ENCODE measurements at regions not wholly inside any gene's neighbourhood (a gene's known extent, or its start where the extent isn't known, plus 50 kb on each side); places are given as distances from the start of the nearest gene placed in this dataset.
A peak's percentile ranks its signal among the peaks of the same experiment; 100 is the strongest.

GRCh38 chr3:107283948-107284347 is 93.3 kb upstream of the CCDC54 start:
- DNase-seq, result no peak

DNA sequence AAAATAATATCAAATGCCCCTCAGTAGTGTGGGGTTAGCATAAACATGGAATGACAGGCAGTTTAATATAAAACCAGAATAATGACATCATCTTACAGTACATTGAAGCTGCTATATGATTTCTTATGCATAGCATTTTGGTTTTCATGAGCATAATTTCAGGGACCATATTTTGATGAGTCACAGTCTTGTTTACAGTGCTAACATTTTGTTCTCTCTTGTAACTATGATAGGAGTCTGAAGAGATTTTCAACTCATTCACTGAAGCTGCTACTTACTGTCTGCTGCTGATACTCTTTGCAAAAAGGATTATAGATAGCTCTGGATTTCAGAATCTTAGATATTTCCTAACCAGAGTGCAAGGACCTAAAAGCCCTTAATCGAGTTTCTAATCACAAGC is 92.6 kb upstream of the CCDC54 start:
- peak; percentile 30 for DNase-seq

GRCh38 chr3:107285197-107285596 is 92.0 kb upstream of the CCDC54 start:
- peak; percentile 33 for DNase-seq

- DNase-seq, result no peak
These were observed 87.9 kb upstream of the CCDC54 start for GRCh38 chr3:107289354-107289753.

DNA sequence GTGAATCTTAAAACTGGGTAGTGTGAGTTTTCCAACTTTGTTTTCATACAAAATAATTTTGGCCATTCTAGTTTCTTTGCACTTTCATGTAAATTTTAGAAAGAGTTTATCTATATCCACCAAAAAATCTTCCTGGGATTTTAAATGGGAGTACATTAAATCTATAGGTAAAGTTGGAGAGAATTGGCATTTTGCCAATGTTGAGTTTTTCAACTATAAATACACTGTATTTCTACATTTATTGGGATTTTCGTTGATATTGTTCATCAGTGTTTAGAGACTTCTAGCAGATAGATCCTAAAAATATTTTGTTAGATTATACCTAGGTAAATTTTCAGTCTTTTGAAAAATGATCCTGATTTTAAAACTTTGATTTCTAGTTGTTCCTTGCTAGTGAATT is 83.1 kb upstream of the CCDC54 start:
- DNase-seq, result no peak

DNA sequence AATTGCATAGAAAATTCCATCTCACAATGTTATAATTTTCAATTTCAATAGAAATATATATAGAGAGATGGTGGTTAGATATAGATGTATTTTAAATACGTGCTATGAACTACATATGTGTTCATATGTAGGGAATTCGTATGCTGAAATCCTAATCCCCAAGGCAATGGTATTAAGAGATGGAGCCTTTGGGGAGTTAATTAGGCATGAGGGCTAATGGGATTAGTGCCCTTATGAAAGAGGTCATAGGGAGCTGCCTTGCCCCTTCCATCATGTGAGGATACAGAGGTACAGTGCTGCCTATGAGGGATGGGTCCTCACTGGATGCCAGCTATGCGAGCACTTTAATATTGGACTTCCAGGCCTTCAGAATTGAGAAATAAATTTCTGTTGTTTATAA is 79.6 kb upstream of the CCDC54 start:
- no peak for DNase-seq

- DNase-seq, result no peak
These were observed 70.0 kb upstream of the CCDC54 start for GRCh38 chr3:107307205-107307604.

DNA sequence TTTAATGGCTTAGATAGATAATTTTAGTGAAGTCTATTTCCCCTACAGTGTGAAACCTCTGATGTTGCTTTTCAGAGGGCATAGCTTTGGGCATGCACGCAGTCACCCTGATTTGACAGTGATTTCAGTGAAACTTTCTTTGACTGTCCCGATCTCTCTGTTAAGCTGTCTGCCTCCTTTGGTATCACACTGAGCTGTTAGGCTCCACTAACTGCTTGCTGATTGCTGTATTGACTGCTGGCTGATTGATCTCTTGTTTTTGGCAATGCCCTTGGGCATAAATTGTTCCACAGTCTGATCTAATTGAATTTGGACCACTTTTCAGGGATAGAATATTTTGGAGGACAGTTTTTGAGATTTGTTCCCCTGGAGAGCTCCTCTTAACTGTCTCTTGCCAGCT is 68.5 kb upstream of the CCDC54 start:
- no peak for DNase-seq

DNA sequence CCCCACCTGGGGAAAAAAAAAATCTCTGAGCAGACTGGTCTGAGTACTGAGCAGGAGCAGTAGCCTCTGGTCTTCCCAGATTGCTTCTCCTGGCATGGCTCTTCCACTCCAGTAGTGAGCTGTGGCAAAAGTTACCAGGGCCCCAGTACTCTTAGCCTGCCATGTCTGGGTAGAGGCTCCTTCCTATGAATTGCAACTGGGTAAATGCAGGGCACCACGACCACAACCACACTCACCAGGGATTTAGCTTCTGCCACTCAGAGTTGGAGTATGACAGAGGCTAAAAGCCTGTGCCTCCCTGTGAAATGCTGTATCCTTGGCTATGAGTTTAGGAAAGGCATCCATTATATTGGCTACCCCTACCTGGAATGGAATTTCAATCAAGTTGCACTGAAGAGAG is 67.9 kb upstream of the CCDC54 start:
- DNase-seq, result no peak

- no peak for DNase-seq
These were observed 63.5 kb upstream of the CCDC54 start for GRCh38 chr3:107313711-107314110.

GRCh38 chr3:107315141-107315540 is 62.1 kb upstream of the CCDC54 start:
- peak; percentile 56 for DNase-seq

DNA sequence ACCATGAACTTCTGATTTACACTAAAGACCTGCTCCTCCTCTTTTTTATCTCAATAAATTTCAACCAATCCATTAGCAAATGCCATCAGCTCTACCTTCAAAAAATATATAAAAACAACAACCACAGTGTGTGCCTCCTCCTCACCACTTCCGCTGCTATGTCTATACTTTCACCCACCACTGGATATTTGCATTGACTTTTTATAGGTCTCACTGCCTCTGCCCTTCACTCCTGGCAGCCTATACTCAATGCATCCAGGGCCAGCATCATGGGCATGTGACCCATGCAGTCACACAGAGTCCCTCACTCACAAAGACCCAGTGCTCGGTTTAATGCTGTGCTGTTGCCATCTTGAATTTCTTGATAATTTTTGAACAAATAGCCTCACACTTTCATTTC is 53.5 kb upstream of the CCDC54 start:
- DNase-seq, result no peak

DNA sequence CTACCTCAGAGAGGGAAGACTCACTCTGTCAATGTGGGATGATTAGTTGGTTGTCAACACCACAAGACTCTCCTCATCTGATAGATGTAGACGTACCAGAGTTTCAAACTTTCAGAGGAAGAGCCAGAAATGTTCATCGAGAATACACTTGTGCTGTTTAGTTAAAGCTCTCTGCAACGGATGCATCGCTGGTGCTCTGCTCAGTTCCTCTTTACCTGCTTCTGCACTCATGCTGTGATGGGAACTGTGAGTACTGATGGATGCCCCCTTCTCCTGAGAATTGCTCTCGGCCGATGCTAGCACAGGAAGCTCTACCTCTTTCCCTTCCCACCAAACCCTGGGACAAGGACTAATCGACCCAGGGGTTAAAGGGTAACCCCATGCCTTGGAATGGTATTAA is 51.8 kb upstream of the CCDC54 start:
- no peak for DNase-seq
